ENCODE measurements at regions not wholly inside any gene's neighbourhood (a gene's known extent, or its start where the extent isn't known, plus 50 kb on each side); places are given as distances from the start of the nearest gene placed in this dataset.

DNA sequence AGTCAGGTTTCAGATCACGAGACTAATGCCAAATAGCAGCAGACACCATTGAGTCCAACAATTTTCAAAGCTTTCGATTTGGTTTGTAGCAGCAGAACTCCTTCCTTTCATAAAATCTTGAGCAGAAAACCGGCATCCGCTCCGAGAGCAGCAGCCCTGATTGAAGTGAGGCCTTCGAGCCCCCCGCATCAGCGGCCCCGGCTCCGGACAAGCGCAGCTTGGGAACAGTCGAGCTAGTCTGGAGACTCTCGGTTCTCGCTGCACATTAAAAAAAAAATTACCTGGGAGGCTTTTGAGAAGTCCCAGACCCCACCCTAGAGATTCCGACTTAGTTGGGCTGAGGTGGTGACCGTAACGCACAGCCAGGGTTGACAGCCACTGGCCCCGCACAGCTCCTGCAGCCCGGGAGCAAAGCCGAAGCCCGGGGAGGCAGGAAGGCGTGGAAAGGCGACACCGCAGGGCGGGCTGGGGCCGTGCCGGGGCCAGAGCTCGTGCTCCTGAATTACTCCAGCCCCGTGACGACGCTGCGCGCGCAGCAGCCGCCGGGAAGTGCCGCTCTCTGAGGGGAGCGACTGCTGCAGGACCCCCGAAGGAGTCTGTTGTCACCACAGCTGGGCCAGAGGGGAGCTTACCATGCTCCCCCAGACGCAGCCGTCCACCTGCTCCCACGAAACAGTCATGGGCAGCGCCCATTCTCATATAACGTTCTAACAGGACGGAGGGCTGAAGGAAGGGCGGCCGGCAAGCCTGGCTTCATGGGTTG, 57.8 kb downstream of the SPATA19 start:
- TF ChIP-seq, protein P1, sequence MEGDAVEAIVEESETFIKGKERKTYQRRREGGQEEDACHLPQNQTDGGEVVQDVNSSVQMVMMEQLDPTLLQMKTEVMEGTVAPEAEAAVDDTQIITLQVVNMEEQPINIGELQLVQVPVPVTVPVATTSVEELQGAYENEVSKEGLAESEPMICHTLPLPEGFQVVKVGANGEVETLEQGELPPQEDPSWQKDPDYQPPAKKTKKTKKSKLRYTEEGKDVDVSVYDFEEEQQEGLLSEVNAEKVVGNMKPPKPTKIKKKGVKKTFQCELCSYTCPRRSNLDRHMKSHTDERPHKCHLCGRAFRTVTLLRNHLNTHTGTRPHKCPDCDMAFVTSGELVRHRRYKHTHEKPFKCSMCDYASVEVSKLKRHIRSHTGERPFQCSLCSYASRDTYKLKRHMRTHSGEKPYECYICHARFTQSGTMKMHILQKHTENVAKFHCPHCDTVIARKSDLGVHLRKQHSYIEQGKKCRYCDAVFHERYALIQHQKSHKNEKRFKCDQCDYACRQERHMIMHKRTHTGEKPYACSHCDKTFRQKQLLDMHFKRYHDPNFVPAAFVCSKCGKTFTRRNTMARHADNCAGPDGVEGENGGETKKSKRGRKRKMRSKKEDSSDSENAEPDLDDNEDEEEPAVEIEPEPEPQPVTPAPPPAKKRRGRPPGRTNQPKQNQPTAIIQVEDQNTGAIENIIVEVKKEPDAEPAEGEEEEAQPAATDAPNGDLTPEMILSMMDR (IDR thresholded peaks at IDR 0.05; ENCODE audit: borderline replicate concordance, control extremely low read depth, extremely low read depth, insufficient read depth, missing control alignments): no peak
- in situ Hi-C loops (cut with MboI; ENCODE audit: low sequenced_read_pairs, unreplicated experiment): no loop called here
- DNase-seq (ENCODE audit: low spot score): no peak

DNA sequence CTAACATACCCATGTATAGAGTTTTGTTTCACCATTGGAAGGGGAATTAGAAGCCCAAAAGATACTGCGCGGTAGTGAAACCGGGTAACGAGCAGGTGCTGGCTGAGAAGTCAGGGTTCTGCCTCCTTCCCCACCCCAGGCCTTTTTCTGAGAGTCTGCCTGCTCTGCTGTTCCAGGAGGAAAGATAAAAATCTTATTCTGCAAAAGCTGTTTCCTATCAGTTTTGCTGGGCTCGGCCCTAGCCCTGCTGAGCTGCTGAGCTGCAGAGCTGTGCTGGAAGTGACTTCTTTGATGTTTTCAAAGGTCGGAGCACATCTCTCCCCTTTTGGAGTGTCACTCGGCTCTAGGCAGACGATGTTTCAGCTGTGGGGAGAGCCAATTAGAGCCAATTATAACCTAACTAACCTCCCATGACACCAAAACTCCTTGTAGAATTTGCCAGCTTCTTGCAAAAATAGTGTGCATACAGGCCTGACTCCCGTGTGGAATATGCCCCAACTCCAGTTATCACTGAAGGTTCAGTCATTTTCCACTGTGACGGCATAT, 59.4 kb downstream of the SPATA19 start:
- no peak for DNase-seq (ENCODE audit: low spot score)
- in situ Hi-C loops (cut with MboI; ENCODE audit: low sequenced_read_pairs, unreplicated experiment): no loop called here
- TF ChIP-seq, protein P1 (IDR thresholded peaks at IDR 0.05; ENCODE audit: borderline replicate concordance, control extremely low read depth, extremely low read depth, insufficient read depth, missing control alignments): no peak

DNA sequence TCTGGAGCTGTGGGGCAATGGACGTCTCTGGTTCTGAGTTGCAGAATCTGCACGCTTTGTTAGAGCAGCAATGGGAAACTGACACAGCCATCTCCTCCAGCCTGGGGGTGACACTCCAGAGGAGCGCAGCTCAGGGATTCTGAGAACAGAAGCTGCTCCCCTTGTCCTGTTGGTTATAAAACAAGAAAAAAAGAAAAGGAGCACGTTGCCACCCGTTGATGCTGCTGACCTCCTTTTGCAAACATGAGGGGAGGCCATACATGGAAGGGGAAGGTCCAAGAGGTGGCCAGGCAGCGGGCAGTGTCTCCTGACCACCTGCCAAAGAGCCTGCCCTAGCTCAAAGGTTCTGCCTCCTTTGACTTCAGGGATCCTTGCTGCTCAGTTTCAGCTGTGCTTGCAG, 61.0 kb downstream of the SPATA19 start:
- in situ Hi-C loops (cut with MboI; ENCODE audit: low sequenced_read_pairs, unreplicated experiment): no loop called here
- no peak for DNase-seq (ENCODE audit: low spot score)
- TF ChIP-seq, protein P1 (IDR thresholded peaks at IDR 0.05; ENCODE audit: borderline replicate concordance, control extremely low read depth, extremely low read depth, insufficient read depth, missing control alignments): no peak

DNA sequence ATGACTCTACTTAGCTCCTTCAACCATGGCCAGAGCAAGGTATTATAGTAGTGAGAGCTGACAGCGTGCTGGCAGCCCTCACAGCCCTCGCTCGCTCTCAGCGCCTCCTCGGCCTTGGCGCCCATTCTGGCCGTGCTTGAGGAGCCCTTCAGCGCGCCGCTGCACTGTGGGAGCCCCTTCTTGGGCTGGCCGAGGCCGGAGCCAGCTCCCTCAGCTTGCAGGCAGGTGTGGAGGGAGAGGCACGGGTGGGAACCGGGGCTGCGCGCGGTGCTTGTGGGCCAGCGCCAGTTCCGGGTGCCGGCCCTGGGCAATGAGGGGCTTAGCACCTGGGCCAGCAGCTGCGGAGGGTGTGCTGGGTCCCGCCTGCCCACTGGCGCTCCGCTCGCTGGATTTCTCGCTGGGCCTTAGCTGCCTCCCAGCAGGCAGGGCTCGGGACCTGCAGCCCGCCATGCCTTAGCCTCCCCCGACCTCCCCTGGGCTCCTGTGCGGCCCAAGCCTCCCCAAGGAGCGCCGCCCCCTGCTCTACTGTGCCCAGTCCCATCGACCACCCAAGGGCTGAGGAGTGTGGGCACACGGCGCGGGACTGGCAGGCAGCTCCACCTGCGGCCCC, 63.1 kb downstream of the SPATA19 start:
- DNase-seq (ENCODE audit: low spot score): no peak
- TF ChIP-seq, protein P1 (IDR thresholded peaks at IDR 0.05; ENCODE audit: borderline replicate concordance, control extremely low read depth, extremely low read depth, insufficient read depth, missing control alignments): no peak
- in situ Hi-C loops (cut with MboI; ENCODE audit: low sequenced_read_pairs, unreplicated experiment): no loop called here

DNA sequence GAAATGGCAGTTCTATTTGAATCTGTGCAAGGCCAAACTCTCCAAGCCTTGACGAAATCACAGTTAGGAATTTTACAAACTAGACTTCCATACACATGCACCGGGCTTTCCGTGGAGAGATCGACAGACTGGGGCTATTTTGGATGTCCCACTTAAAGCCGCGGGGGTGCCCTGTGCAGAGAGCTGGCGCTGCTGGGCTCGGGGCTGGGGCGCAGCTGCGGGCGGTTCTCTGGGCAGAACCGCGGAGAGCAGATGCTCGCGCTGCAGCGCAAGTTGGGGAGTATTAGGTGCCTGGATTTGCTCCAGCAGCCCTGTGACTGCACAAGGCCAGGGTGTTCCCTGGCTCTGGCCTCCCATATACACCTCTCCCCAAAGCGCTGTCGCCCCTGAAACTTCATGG, 67.2 kb downstream of the SPATA19 start:
- TF ChIP-seq, protein P1 (IDR thresholded peaks at IDR 0.05; ENCODE audit: borderline replicate concordance, control extremely low read depth, extremely low read depth, insufficient read depth, missing control alignments): no peak
- DNase-seq (ENCODE audit: low spot score): no peak
- in situ Hi-C loops (cut with MboI; ENCODE audit: low sequenced_read_pairs, unreplicated experiment): no loop called here

DNA sequence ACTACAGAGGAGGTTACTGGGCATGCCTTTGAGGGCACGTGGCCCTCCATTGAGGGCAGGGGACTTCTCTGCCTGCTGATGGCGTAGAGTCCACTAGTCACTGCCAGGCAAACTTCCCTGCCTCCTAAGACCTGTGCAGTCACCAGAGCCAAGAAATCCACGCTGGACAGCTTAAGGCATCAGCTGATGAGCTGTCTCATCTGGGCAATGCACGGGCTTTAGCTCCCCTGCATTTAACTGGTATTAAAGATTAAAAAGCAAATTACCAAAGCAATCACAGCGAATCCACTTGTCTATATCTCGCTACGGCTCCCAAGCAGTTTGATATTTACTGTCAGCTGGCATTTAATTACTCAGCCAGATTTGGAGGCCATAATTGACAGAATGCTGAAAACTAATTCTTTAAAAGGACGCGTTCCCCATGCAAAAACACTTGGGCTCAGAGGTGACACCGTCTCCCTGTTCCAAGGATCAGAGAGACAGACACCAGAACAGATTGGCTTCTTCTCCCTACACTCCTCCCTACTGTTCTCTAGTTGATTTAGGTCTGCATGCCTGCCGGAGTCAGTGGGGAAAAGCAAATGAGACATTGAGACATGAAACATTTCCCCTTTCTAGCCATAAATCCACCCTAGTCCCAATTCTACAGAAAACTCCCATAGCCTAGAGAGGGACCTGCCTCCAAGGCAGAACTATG, 68.5 kb downstream of the SPATA19 start:
- in situ Hi-C loops (cut with MboI; ENCODE audit: low sequenced_read_pairs, unreplicated experiment): no loop called here
- TF ChIP-seq, protein P1 (IDR thresholded peaks at IDR 0.05; ENCODE audit: borderline replicate concordance, control extremely low read depth, extremely low read depth, insufficient read depth, missing control alignments): no peak
- DNase-seq (ENCODE audit: low spot score): no peak

Measured in GM13976 (cell line).